Uterus (tissue), 3 donors: ENCODE measurements at regions not wholly inside any gene's neighbourhood (a gene's known extent, or its start where the extent isn't known, plus 50 kb on each side); places are given as distances from the start of the nearest gene placed in this dataset.

ENCODE experiments used
- DNase-seq, 2 donors: peaks; one replicate each; pipeline ENCODE4 v3.0.0-alpha.2; 2019 to 2020
- H3K27ac ChIP-seq, 2 donors: fragments of 200-600 bp; sonication (generic); 1 replicate in 1 of 2; 2 replicates in 1 of 2; pipeline ENCODE4 v1.5.1; 2016 to 2018
- H3K27me3 ChIP-seq, 2 donors: fragments of 200-600 bp; sonication (generic); one replicate each; pipeline ENCODE4 v1.5.1; 2018 to 2019; ENCODE audit warnings: control low read depth in 1 of 2
- H3K36me3 ChIP-seq, 2 donors: fragments of 200-600 bp; sonication (generic); one replicate each; pipeline ENCODE4 v1.5.1; 2019; ENCODE audit warnings: control low read depth in 1 of 2
- H3K4me1 ChIP-seq, 2 donors: fragments of 200-600 bp; sonication (generic); one replicate each; pipeline ENCODE4 v1.5.1; 2018 to 2019; ENCODE audit warnings: control low read depth in 1 of 2
- H3K4me3 ChIP-seq, 2 donors: fragments of 200-600 bp; sonication (generic); 1 replicate in 1 of 2; 2 replicates in 1 of 2; pipeline ENCODE4 v1.5.1; 2018 to 2019; ENCODE audit warnings: mild to moderate bottlenecking in 1 of 2
- H3K9me3 ChIP-seq, 2 donors: fragments of 200-600 bp; sonication (generic); one replicate each; pipeline ENCODE4 v1.5.1; 2019; ENCODE audit warnings: control low read depth in 1 of 2
- CTCF ChIP-seq, 4 experiments: fragments of 200-600 bp in 2 of 4; fragments of 450-650 bp in 2 of 4; sonication (generic) in 2 of 4; IDR thresholded peaks; one replicate each; pipeline ENCODE4 v1.5.1; 2016 to 2019; ENCODE audit warnings: antibody characterized with exemption in 4 of 4, mild to moderate bottlenecking in 2 of 4, moderate library complexity in 1 of 4
- POLR2A ChIP-seq, 2 donors: fragments of 450-650 bp; IDR thresholded peaks; one replicate each; pipeline ENCODE4 v1.6.1; 2016; ENCODE audit warnings: antibody characterized with exemption in 2 of 2, mild to moderate bottlenecking in 1 of 2, moderate library complexity in 1 of 2
- intact Hi-C: fragments of 100-400 bp; cut with DNase I; formaldehyde crosslinking; loops from one replicate; pipeline ENCODE4 v1.15.1; 2023; ENCODE audit warnings: low total_unique reads
- donor health status: DM: yes; HTN: yes; CAD: no.

GRCh38 chr6:164409309-164410009 is 899.9 kb downstream of the C6orf118 start:
- Histone ChIP-seq H3K27ac (no peak overlapping the region), H3K27me3 (peaks cover 0 to 4% of the 10 kb centered on the region in 2 donors), H3K9me3 (no peaks in the 10 kb centered on the region), H3K4me3 (no peak overlapping the region), H3K4me1 (no peaks in the 10 kb centered on the region), H3K36me3 (no peaks in the 10 kb centered on the region)
- intact Hi-C loops = no loop called here
- TF ChIP-seq CTCF (IDR thresholded peaks at IDR 0.05) = no peak
- TF ChIP-seq POLR2A (IDR thresholded peaks at IDR 0.05) = no peak
- DNase-seq = no peak

GRCh38 chr6:164408868-164409267 is 900.5 kb downstream of the C6orf118 start:
- Histone ChIP-seq H3K4me3 (no peak overlapping the region), H3K36me3 (no peaks in the 10 kb centered on the region), H3K9me3 (no peaks in the 10 kb centered on the region), H3K4me1 (no peaks in the 10 kb centered on the region), H3K27me3 (peaks cover 0 to 4% of the 10 kb centered on the region in 2 donors), H3K27ac (no peak overlapping the region)
- no peak for DNase-seq
- intact Hi-C loops = no loop called here
- no peak for TF ChIP-seq POLR2A (IDR thresholded peaks at IDR 0.05)
- no peak for TF ChIP-seq CTCF (IDR thresholded peaks at IDR 0.05)

GRCh38 chr6:164404812-164405488 is 904.5 kb downstream of the C6orf118 start:
- TF ChIP-seq POLR2A (IDR thresholded peaks at IDR 0.05) = no peak
- no peak for TF ChIP-seq CTCF (IDR thresholded peaks at IDR 0.05)
- Histone ChIP-seq H3K4me3 (no peak overlapping the region), H3K9me3 (no peaks in the 10 kb centered on the region), H3K36me3 (no peaks in the 10 kb centered on the region), H3K4me1 (no peaks in the 10 kb centered on the region), H3K27me3 (peaks cover 0 to 4% of the 10 kb centered on the region in 2 donors), H3K27ac (no peak overlapping the region)
- intact Hi-C loops = no loop called here
- no peak for DNase-seq

GRCh38 chr6:164401871-164402270 is 907.5 kb downstream of the C6orf118 start:
- Histone ChIP-seq H3K36me3 (no peaks in the 10 kb centered on the region), H3K27ac (no peak overlapping the region), H3K4me3 (no peak overlapping the region), H3K4me1 (no peaks in the 10 kb centered on the region), H3K9me3 (no peaks in the 10 kb centered on the region), H3K27me3 (no peaks in the 10 kb centered on the region)
- intact Hi-C loops = no loop called here
- no peak for DNase-seq
- TF ChIP-seq POLR2A (IDR thresholded peaks at IDR 0.05) = no peak
- TF ChIP-seq CTCF (IDR thresholded peaks at IDR 0.05) = no peak

- no peak overlapping the region for H3K27ac ChIP-seq
Observed at GRCh38 chr6:164398647-164399046, 910.8 kb downstream of the C6orf118 start.

More at GRCh38 chr6:164398647-164399046, 910.8 kb downstream of the C6orf118 start:
- H3K36me3 ChIP-seq = no peaks in the 10 kb centered on the region
- TF ChIP-seq POLR2A (IDR thresholded peaks at IDR 0.05) = no peak
- TF ChIP-seq CTCF (IDR thresholded peaks at IDR 0.05) = no peak
- no peak overlapping the region for H3K4me3 ChIP-seq
- intact Hi-C loops = no loop called here
- H3K4me1 ChIP-seq = no peaks in the 10 kb centered on the region
- H3K9me3 ChIP-seq = no peaks in the 10 kb centered on the region
- DNase-seq = no peak
- no peaks in the 10 kb centered on the region for H3K27me3 ChIP-seq
